GDM1 (cell line): ENCODE measurements at regions not wholly inside any gene's neighbourhood (a gene's known extent, or its start where the extent isn't known, plus 50 kb on each side); places are given as distances from the start of the nearest gene placed in this dataset.

Experiments
- DNase-seq: peaks from one replicate; lab custom pipeline; 2025; lab: John Stamatoyannopoulos, UW

DNA sequence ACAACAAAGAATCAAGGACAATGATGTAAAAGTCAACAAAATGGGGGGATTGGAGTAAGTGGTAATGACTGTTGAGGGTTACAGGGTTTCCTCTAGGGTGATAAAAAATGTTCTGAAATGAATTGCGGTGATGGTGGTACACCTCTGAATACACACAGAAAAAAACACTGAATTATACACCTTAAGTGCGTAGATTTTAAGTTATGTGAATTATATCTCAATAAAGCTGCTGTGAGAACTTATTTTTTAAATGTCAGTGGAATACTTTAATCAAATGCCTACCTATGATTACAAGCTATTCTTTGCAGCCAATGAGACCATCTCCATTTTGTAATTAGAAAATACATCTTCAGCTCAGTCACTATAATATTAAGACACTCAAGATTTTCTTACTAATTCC is 53.5 kb downstream of the ZNF608 start:
- DNase-seq = no peak

DNA sequence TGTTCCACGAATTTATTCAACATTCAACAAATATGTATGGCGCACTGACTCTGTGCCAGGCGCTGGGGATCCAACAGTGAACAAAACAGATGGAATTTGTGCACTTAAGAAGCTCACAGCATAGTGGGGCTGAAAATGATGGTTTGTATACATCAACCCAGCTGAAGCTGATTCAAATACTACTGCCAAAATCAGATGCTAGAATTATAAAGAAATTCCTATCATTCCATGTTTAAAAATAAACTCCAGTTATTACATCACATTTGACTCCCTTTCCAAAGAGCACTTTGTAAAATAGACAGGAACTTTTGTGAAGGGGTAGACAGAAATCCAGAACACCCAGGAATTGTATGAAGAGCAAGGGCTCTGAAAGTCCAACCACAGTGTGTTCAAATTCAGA is 54.1 kb downstream of the ZNF608 start:
- no peak for DNase-seq

DNA sequence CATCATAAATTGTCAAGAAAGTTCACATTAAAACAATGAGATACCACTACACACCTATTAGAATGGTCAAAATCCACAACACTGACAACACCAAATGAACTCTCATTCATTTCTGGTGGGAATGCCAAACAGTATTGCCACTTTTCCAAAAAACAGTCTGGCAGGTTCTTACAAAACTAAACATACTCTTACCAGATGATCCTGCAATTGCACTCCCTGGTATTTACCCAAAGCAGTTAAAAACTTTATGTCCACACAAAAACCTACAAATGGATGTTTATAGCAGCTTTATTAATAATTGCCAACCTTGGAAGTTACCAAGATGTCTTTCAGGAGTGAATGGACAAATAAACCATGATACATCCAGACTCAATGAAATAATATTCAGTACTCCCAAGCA is 56.8 kb downstream of the ZNF608 start:
- DNase-seq = no peak

DNA sequence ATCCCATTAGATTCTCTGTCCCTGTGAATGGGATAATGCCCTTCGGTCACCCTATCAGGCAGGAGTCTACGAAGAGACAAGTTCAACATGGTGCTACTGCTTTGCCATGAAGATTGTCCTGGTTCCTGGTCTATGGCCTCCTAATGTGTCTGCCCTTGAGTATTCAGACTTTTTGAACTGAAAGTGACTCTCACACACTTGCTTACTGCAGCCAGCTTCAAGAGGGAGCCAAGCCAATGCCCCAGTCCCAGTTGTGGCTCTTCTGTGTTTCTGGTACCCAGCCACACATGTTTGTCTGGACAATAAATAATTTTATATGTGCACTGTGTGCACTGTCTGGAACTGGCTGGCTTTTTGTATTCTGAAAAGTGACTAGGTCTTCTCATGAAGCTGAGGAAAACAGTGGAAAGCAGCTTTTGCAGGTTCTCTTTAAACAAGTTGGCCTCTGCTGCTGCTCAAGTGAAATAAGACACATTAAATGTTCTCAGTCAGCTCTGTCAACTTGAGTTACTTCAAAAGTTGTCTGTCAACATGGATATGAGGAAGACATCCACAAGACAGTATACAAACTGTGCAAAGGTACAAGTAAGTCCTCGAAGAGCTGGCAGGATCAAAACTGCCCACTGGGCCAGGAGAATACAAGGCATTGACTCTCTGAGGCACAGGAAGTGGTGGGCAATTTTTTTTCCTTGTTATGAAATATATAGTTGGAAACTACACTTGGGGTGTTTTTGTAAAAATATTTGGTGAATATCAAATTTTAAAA is 60.0 kb downstream of the ZNF608 start:
- DNase-seq = no peak

DNA sequence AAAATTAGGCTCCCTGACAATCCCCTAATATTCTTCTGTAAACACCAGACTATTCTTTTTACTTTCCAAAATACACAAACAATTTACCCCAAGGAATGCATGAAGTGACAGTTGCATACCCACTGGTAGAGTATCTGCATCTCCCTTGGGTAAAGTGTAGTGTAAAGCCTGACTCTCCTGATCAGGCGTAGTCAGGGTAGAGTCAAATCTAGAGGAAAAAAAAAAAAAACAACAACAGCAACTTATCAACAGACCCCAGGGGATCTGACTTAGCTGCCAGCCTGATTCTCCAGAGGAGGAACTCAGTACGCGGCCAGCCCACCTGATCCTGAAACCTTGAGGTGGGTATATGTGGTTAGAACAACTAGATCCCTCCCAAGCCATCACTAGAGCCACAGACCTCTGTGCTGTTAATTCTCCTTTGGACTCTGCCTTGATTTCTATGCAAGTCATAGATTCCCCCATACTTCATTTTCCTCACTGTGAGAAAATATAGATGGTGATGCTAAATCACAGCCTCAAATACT is 61.0 kb downstream of the ZNF608 start:
- no peak for DNase-seq

DNA sequence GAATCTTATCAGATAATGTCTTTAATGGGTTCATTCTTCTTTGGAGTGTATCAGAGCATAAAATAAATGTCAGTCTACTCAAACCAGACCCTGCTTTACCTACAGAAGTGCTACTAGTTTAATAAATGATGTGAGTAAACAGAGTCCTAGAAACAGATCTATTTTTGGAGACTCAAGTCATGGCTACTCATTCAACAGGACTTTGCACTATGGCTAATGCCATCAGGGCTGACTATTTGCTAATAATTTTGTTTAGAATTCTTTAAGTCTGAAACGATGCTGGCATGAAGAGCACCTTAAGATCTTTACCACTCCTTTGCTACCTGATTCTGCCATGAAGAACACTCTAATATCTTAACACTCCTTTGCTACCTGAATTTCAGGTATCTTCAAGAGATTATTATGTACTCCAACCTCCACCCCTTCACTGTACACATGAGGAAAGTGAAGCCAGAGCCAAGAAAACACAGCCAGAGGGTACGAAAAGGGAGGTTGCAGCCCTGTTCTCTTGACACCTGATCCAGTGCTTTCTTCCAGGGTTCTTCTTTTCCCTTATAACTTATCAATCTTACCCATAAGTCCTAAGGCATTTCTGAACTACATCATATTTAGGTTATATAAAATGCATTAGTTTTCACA is 62.4 kb downstream of the ZNF608 start:
- DNase-seq = no peak

DNA sequence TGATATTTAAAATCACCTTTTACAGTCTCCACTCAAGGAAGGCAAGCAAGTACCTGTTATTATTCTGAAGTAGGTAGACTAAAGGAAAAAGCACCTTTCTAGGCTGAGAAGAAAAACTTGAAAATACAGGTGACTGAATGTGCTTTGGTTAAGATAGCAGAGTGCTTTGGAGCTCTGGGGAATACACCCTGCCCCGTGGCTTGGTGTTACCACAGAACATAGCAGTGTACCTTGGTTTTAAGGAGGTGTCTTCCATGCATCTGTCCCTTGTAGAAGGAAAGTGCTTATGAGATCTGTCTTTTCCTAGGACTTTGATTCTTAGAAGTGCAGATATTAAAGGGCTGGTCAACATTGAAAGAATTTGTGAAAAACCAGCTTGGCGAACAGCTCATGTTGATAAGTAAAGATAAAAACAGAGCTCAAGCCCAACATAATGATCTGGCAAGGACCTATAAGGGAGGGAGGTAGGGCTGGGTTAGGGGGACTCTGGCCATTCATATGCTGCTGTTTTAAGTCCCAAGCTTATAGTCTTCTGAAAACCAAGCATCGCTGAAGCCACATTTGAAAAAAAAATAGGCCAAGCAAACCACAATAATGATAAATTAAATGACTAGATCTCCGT is 66.8 kb downstream of the ZNF608 start:
- no peak for DNase-seq

DNA sequence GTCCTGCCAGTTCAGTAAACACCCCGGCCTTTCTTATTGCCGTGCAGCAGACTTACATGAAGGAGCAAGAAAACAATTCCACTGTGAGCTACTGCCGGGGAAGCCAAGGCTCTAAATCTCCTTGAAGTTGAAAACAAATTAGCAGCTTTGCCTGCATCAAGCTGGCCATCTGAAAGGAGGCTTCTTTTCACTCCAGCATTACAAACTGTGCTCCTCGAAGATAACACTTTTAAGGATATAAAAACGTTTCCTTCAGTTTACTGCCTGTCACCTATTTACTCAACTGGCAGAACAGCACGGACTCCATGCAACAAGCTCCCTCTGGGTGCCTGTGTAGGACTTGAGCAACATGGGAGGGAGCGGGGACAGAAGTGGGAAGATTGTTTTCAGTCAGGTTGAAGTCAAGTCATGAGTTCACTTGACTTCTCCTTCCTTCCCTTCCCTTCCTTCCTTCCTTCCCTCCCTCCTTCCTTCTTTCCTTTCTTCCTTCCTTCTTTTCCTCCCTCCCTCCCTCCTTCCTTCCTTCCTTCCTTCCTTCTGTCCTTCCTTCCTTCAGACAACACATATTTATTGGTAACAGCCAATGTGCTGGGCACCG is 67.4 kb downstream of the ZNF608 start:
- no peak for DNase-seq

DNA sequence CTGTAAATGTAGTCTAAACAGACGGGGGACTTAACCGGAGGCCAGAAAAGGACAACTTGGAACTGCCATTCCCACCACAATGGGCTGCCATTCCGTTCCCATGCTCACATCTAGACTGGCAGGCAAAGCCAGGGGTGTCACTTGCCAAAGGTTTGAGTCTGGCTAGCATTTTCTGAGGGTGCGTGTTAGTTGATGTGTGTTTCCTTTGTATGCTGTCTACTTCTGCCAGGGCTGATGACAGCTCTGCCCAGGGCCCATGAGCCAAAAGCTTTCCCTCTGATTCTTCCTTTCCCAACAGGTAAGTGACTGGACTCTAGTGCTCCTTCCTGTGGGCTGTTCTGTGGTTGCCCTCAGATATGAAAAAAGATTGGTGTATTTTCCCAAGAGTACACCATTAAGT is 68.0 kb downstream of the ZNF608 start:
- DNase-seq = no peak

DNA sequence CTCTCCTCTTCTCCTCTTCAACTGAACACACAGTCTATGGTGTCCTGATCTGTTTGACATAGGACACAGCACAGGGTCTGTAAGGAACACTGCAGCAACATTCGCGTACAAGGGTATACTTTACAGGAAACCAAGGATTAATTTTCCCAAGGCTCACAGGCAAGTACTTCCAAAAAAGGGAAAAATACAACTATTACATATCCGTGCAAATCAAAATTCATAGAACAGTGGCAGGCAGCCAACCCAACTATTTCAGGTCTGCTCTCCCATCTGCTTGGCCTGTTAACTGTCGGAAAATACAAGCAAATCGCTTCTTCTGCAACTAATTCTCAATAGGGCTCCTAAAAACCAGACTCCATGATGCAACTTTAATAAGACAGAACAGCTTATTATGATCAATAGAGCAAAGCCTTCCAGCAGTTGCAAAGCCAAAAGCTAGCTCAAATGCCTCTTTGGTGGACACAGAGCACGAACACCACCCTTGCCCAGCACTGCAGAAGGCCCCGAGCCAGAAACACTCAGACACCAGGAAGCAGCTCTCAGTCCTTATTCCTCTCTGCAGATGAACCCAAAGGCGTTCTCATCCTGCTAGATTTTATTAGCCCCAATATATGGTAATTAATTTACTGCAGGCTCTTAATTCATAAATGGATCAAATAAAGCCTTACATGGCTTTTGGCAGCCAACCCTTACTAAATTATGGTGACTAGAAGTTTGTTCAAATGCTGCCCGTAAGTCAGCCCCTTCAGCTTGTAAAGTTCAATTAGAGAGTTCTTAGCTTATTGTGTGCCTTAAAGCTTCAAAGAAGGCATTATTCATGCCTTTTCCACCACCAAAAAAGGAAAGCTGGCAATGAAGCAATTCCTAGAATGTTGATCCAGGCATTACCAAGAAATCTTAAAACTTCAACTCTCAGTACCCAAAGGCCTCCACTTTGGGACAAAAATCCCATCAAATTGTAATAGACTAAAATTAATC is 68.8 kb downstream of the ZNF608 start:
- no peak for DNase-seq

DNA sequence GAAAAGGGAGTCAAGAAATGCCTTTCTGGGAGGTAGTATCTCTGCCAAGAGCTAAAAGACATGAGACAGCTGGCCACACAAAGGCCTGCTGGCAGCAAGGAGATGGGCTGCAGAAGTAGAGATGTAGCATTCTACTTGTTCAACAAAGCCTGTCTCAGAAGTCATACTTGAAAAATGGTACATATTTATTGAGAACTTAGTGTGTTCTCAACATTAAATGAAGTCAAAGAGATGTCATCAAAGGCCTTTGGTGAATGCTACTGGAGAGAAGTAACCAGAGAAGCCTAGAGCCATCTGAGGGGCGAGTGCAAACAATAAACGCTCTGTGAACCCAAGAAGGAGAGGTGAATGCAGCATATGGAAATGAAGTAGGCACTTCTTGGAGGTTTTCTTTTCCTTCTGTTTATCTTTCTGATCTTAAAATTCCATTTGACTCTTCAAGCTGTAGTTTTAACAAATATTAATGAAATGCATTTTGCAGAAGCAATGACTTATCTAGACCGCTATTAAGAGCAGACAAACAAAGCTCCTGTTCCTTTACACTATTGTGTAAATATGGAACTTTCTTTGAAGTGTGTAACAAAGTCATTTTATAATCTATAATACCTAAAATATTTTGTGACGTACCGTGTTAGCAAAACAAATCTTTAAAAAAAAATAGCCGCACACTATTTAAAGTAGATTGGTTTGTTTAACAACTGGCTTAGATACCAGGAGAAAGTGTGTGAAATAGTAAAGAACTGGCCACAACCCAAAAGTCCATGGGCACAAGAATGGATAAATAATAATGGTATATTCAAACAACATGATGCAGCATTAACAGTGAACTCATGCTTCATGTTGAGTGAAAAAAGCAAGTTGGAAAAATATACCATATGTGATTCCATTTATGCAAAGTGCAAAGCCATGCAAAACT is 70.2 kb downstream of the ZNF608 start:
- no peak for DNase-seq

DNA sequence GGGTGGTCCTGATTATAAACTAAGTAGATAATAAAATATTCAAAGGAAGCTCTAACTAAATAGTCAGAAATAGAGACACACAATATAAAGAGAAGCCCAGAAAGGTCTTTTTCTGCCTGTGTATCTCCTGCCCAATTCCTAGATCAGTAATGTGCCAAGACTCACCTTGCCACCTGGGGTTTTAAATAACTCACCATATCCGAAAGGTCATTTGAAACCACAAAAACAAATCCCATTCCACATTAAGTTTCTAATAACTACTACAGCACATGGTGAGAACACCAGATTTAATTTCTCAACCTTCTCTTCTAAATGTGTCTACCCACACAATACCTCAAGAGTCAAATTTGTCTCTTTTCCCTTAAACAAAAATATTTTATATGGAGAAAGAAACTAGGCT is 75.2 kb downstream of the ZNF608 start:
- no peak for DNase-seq

DNA sequence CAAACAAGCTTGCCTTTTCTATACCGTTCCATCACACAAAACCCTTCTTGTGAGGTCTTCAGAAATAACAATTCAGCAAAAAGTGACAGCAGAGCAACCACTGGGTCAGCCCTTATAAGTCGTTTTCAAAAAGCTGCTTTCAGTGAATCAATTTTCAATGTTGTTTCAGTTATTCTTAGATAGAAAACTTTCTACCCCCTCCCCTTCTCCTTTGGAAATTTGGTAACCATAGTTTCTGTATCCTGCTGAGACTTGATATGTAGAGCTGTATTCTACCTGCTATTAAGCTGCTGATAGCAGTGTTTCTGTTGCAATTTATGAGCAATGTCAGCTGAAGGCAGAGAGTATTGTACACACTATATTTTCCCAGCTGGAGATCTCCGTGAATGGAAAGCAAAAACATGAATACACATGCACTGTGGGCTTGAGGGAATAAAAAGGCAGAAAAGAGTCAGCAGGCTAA is 75.7 kb downstream of the ZNF608 start:
- no peak for DNase-seq

DNA sequence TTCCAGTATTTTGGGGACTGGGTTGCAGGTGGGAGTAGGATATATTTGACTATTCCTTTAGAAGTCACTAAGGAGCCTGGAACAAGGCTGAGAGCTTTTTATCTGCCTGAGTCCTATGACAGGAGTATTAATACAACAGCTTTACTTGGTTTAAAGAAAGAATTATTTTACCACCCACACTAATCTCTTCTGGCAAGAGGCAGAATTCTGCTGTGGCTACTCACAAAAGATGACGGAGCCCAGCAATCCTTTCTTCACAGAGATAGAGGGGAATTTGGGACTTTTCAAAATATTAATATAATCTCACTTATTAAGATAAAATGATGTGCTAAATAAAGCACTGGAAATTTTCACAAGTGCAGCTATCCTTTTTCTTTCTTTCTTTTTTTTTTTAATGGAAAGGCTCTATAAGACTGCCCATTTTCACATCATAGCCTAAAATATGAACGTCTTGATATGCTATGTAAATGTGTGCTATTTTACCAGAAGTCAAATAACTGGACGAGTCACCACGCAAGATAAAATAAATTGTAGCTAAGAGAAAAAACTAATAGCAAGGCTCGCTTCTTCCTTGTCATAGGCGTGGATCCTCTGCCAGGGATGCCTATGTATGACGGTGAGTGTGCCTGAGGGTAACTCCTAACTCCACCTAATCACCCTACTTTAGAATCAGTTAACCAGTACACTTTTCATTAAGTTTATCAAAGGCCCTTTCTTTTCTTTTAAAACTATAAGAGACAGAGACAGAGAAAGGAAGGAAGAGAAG is 76.3 kb downstream of the ZNF608 start:
- no peak for DNase-seq

DNA sequence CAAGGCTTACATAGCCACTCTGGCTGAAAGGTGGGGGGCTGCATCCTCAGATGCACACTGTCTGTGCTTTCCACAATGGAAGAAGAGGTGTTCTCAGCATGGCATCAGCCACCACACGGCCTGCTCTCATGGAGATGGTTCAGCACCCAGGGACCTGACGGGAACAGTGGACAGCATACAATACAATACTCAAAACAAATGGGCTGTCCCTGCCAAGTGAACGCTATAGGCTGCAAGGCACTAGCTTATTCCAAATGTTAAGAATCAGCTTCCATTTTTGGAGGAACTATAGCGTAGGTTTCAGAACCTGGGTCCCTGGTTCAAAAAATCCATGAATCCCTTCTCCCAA is 77.2 kb downstream of the ZNF608 start:
- DNase-seq = no peak

DNA sequence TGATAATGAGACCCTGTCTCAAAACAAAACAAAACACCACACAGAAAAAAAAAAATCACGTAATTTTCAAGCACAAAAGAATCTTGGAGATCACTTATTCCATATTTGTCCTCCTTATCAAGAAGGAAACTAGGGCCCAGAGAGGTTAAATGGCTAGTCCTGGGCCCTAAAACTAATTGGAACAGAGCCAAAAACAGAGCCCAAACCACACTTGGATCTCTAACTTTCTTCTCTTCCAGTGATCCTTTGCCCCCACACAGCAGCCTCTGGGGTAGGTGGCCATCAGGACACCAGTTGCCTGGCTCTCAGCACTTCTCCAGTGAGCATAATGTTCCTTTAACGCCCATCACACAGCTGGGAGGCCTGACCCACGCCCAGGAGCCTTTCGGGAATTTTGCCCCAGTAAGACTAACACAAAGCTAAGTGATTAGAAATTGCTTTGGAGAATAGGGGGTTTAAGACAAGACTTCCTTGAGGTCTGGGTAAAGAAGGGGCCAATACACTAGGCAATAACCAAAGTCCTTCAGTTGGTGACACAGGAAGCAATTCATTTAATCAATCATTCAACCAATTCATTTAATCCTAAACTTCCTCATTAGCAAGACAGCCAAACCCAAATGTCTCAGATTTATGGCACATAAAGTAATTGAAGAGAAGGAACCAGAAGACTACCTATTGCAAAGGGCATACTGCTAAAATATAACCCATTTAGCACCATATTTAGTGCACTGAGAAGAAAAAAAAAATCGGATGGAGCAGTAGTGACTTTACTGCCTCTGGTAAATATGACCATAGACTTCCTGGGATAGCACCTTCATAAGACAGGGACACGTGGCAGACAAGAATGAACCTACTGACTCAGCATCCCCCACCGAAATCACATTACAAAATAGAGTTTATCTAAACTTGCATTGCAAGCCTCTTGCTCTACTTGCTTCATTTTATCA is 77.8 kb downstream of the ZNF608 start:
- no peak for DNase-seq

DNA sequence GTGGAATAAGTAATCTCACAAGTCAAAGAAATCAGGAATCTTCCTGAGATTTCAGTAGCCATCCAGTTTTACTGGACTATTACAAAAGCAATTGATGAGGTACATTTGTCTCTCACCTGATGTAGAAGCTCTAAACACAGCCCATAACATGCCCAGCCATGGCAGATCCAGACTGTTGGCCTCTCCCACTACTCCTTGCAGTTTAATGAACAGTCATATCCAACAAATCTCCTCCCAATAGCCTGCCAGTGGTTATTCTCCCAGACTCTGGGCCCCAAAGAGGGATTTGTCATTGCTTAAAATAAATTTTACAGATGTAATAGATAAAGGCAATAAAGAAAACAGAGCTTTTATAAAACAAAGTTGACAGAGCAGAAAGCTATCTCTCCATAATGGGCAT is 80.8 kb downstream of the ZNF608 start:
- DNase-seq = no peak

DNA sequence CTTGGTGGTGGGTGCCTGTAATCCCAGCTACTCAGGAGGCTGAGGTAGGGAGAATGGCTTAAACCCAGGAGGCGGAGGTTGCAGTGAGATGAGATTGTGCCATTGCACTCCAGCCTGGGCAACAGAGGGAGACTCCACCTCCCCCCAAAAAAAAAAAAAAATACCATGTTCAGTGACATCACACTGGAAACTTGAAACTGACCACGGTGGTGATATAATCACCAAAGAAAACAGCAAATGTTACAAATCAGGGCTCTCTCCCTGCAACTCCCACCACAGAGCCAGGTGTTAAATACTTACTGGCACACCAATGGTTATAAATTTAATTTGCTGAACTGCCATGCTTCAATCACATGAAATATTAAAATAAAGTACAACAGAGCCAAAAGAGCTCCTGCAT is 81.4 kb downstream of the ZNF608 start:
- DNase-seq = no peak

DNA sequence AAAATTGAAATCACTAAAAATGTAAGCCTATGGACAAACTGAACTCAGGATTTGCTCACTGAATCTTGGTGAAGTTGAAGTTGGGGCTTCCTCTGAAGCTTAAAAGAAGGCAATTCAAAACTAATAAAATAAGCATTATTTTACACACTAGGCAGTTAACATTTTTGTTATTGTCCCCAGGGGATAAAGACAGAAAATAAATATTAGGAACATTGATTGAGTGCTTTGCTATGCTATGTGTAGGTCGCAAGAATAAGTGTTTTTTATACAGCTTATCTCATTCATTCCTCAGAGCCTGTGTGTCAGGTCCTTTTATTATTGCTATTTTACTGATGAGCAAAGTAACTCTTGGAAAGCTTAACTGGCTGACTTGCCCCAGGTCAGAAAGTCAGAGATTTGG is 82.2 kb downstream of the ZNF608 start:
- no peak for DNase-seq
